ENCODE measurements at regions not wholly inside any gene's neighbourhood (a gene's known extent, or its start where the extent isn't known, plus 50 kb on each side); places are given as distances from the start of the nearest gene placed in this dataset.
A peak's percentile ranks its signal among the peaks of the same experiment; 100 is the strongest.

DNA sequence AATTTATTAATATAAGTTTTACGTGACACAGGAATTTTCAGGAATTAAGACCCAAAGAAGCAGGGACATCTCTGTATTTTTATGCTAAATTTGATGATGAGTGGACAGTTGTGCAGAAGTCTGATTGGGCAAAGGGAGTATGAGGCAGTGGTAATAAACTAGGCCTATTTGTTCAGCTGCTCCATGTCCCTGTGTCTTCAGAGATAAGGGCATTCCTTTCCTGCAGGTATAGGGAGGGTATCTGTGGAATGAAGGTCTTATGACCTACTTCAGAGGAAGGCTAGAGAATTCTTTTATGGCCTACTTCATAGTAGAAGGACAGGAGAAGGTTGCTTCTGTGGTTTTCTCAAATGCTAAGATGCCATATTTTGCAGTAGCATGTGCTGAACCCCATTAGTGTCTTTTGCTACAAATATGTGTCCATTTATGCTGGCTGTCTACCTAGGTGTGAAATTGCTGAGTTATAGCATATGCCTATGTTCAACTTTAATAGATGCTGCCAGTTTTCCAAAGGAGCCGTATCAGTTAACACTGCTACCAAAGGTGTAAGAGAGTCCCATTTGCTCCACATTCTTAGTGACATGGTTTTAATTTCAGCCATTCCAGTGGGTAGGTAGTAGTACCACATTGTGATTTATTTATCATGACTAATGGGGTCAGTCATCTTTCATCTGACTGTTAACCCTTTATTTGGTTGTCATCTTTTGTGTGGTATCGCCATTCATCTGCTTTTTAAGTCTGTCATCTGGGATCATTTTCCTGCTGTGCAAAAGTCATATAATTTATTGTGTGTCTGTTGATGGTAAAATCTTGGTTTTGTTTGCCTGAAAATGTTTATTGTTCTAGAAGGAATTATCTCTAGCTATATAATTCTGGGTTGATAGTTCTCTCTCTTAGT lies 410.7 kb upstream of the RGS6 start:
- peaks cover 7% of the 10 kb centered on the region for H3K36me3 Mint-ChIP-seq (ENCODE audit: low read depth)
- H3K27me3 Mint-ChIP-seq (ENCODE audit: low read depth), result no peaks in the 10 kb centered on the region
- peaks cover 51% of the 10 kb centered on the region for H3K4me1 Mint-ChIP-seq (ENCODE audit: low read depth)
- H3K9me3 Mint-ChIP-seq (ENCODE audit: low read depth), result no peaks in the 10 kb centered on the region
- TF ChIP-seq, protein P1, sequence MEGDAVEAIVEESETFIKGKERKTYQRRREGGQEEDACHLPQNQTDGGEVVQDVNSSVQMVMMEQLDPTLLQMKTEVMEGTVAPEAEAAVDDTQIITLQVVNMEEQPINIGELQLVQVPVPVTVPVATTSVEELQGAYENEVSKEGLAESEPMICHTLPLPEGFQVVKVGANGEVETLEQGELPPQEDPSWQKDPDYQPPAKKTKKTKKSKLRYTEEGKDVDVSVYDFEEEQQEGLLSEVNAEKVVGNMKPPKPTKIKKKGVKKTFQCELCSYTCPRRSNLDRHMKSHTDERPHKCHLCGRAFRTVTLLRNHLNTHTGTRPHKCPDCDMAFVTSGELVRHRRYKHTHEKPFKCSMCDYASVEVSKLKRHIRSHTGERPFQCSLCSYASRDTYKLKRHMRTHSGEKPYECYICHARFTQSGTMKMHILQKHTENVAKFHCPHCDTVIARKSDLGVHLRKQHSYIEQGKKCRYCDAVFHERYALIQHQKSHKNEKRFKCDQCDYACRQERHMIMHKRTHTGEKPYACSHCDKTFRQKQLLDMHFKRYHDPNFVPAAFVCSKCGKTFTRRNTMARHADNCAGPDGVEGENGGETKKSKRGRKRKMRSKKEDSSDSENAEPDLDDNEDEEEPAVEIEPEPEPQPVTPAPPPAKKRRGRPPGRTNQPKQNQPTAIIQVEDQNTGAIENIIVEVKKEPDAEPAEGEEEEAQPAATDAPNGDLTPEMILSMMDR (IDR thresholded peaks at IDR 0.05), result no peak
- no peak for DNase-seq (ENCODE audit: low spot score)
- H3K27ac Mint-ChIP-seq (ENCODE audit: unreplicated experiment), result no peak overlapping the region
- no peak overlapping the region for H3K4me3 Mint-ChIP-seq (ENCODE audit: unreplicated experiment)

DNA sequence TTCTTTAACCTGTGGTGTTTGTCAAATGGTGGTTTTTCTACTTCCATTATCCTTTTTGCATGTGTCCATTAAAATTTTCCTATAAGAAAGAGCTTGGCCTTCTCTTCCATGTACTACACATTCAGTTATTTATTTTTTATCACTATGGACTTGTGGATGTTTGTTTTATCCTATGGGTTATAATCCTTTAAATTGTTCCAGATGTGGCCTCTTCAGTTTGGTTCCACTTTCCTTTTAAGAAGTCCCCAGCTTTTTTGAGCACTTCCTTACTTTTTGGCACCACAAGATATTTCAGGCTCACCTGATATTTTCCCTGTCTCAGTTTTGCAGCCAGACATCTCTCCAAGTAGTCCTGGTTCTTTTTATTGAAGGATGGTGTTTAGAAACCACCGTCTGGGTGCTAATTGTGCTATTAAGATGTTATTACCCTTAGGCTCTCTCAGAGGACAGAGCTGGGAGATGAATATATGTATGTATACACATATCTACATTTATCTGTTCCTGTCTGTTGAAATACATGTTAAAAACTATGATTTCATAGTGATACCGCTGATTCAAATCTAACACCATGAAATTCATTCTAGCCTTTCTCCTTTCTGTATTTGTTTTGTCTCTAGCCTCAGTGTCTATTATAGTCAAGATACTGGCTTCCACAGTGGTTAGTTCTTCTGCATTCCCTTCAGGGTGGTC lies 408.5 kb upstream of the RGS6 start:
- no peaks in the 10 kb centered on the region for H3K9me3 Mint-ChIP-seq (ENCODE audit: low read depth)
- no peak overlapping the region for H3K4me3 Mint-ChIP-seq (ENCODE audit: unreplicated experiment)
- H3K27me3 Mint-ChIP-seq (ENCODE audit: low read depth), result no peaks in the 10 kb centered on the region
- peaks cover 2% of the 10 kb centered on the region for H3K36me3 Mint-ChIP-seq (ENCODE audit: low read depth)
- TF ChIP-seq, protein P1 (IDR thresholded peaks at IDR 0.05), result no peak
- H3K27ac Mint-ChIP-seq (ENCODE audit: unreplicated experiment), result peak overlapping the region; percentile 55
- H3K4me1 Mint-ChIP-seq (ENCODE audit: low read depth), result peaks cover 39% of the 10 kb centered on the region
- no peak for DNase-seq (ENCODE audit: low spot score)

DNA sequence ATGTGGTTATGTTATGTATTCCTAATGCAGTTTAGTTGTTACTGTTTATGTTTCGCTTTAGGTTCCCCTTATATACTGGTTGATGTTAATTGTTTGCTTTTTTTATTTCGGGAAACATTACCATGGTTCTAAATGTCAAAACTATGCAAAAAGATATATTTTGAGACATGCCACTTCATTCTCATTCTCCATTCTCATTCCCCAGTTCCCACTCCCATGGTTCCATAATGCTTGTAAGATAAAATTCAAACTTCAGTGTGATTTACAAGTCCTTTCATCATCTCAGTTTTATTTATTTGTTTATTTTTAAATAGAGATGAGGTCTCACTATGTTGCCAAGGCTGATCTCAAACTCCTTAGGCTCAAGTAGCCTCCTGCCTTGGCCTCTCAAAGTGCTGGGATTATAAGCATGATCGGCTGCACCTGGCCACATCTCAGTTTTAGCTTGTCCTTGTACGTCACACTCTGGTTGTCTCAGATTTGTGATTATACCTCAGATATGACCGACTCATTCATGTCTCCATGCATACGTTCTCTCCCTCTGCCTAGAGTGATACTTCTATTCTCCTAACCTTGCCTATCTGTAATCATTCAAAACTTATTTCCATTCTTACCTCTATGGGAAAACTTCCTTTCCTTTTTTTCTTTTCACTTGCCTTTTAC lies 407.8 kb upstream of the RGS6 start:
- TF ChIP-seq, protein P1 (IDR thresholded peaks at IDR 0.05), result no peak
- no peaks in the 10 kb centered on the region for H3K9me3 Mint-ChIP-seq (ENCODE audit: low read depth)
- H3K4me3 Mint-ChIP-seq (ENCODE audit: unreplicated experiment), result no peak overlapping the region
- no peak for DNase-seq (ENCODE audit: low spot score)
- H3K27ac Mint-ChIP-seq (ENCODE audit: unreplicated experiment), result peak overlapping the region; percentile 55
- peaks cover 41% of the 10 kb centered on the region for H3K4me1 Mint-ChIP-seq (ENCODE audit: low read depth)
- no peaks in the 10 kb centered on the region for H3K36me3 Mint-ChIP-seq (ENCODE audit: low read depth)
- no peaks in the 10 kb centered on the region for H3K27me3 Mint-ChIP-seq (ENCODE audit: low read depth)

DNA sequence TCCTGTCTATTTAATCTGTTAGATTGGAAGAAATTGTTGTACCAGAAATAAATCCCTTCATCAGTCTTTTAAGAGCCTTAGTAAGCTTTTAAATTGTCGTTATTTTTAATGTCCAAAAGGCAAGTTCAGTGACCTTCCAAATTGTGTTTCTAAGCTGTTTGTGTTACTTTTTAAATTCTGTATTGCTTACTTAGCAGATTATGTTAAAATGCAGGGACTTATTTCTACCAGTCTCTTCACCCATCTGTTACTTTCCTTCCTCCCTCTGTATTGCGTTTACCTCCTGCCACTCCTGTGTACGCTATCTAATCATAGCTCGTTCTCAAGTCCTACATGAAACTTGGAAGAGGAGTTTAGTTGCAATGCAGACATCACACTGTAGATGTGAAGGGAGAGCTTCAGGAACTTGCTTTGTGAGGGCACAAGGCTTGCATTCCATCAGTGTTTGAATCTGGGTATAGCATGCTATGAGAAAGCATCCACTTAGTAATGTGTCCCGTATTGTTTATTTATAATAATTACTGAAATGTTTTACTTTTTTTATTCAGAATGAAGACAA lies 406.5 kb upstream of the RGS6 start:
- no peaks in the 10 kb centered on the region for H3K9me3 Mint-ChIP-seq (ENCODE audit: low read depth)
- DNase-seq (ENCODE audit: low spot score), result no peak
- no peak overlapping the region for H3K4me3 Mint-ChIP-seq (ENCODE audit: unreplicated experiment)
- peaks cover 3% of the 10 kb centered on the region for H3K36me3 Mint-ChIP-seq (ENCODE audit: low read depth)
- peak overlapping the region; percentile 19 for H3K27ac Mint-ChIP-seq (ENCODE audit: unreplicated experiment)
- H3K27me3 Mint-ChIP-seq (ENCODE audit: low read depth), result no peaks in the 10 kb centered on the region
- TF ChIP-seq, protein P1 (IDR thresholded peaks at IDR 0.05), result no peak
- peaks cover 54% of the 10 kb centered on the region for H3K4me1 Mint-ChIP-seq (ENCODE audit: low read depth)

DNA sequence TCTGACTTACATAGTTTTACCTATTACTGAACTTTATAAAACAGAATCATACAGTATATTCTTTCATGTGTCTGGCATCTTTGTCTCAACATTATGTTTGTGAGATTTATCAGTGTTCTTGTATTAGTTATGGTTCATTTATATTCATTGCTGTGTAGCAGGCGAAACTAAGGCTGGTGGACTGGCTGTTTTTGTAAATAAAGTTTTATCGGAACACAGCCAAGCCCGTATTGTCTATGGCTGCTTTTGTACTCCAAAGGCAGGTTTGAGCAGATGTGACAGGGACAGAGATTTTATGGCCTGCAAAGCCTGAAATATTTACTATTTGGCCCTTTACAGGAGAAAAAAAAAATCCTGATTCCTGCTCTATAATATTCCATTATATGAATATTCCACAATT lies 405.8 kb upstream of the RGS6 start:
- DNase-seq (ENCODE audit: low spot score), result no peak
- Mint-ChIP-seq H3K27me3 (ENCODE audit: low read depth) (no peaks in the 10 kb centered on the region), H3K4me1 (ENCODE audit: low read depth) (peaks cover 56% of the 10 kb centered on the region), H3K9me3 (ENCODE audit: low read depth) (no peaks in the 10 kb centered on the region), H3K27ac (ENCODE audit: unreplicated experiment) (no peak overlapping the region), H3K4me3 (ENCODE audit: unreplicated experiment) (no peak overlapping the region), H3K36me3 (ENCODE audit: low read depth) (peaks cover 3% of the 10 kb centered on the region)
- TF ChIP-seq, protein P1 (IDR thresholded peaks at IDR 0.05), result no peak
